GM12878 (cell line): ENCODE measurements at regions not wholly inside any gene's neighbourhood (a gene's known extent, or its start where the extent isn't known, plus 50 kb on each side); places are given as distances from the start of the nearest gene placed in this dataset.

Source experiments
- ATAC-seq: fragments of 200-7000 bp; cut with Tn5 transposase; 3 replicates; pipeline ENCODE4 v1.9.1; 2020; ENCODE audit warnings: mild to moderate bottlenecking, moderate library complexity
- BruUV-seq: library from RNA; stranded (reverse); fragments of 400-500 nt; replicated peaks from 2 replicates; lab custom pipeline; 2021; lab: Mats Ljungman, UMichigan
- CTCF ChIA-PET: fragments of 300-600 bp; sonication (Branson Sonifier 250); formaldehyde crosslinking; extraction: SDS; loops from one replicate; lab custom pipeline; 2021; ENCODE audit warnings: inconsistent platforms; lab: Yijun Ruan, JAX
- POLR2A ChIA-PET: fragments of 350-600 bp; formaldehyde crosslinking; extraction: SDS; loops from one replicate; lab custom pipeline; 2021; ENCODE audit warnings: inconsistent platforms; lab: Charles Lee
- RAD21 ChIA-PET: fragments of 300-600 bp; sonication (Branson Sonifier 250); formaldehyde crosslinking; loops from one replicate; lab custom pipeline; 2023; ENCODE audit warnings: antibody characterized with exemption; ENCODE audit not compliant: unreplicated experiment; lab: Charles Lee
- SMC1A ChIA-PET: fragments of 300-600 bp; sonication (Branson Sonifier 250); formaldehyde crosslinking; loops from one replicate; lab custom pipeline; 2023; ENCODE audit not compliant: unreplicated experiment, uncharacterized antibody; lab: Charles Lee
- DNase-seq: peaks from one replicate; pipeline ENCODE4 v3.0.0-alpha.2; 2011; ENCODE audit warnings: low read depth, low spot score
- FAIRE-seq: peaks from 3 replicates; lab custom pipeline; 2011; peaks lifted over from hg19 to GRCh38; lab: Jason Lieb, UNC
- H2AFZ ChIP-seq: 2 replicates; pipeline ENCODE4 v1.6.0; 2011; ENCODE audit warnings: low read depth, low read length, control low read depth; ENCODE audit not compliant: control insufficient read depth
- H3K27ac ChIP-seq: 2 replicates; pipeline ENCODE4 v1.5.1; 2011; ENCODE audit warnings: control low read depth; ENCODE audit not compliant: control insufficient read depth, insufficient read depth
- H3K27me3 ChIP-seq, 2 experiments: replicated peaks in 1 of 2; 2 replicates each; pipeline versions ENCODE4 v1.6.0 to v1.6.1; 2011; ENCODE audit warnings: low read length in 1 of 2; ENCODE audit not compliant: control insufficient read depth in 2 of 2, insufficient read depth in 2 of 2
- H3K36me3 ChIP-seq, 2 experiments: 2 replicates each; pipeline ENCODE4 v1.5.1; 2011; ENCODE audit warnings: low read length in 1 of 2; ENCODE audit not compliant: control insufficient read depth in 2 of 2, insufficient read depth in 2 of 2
- H3K4me1 ChIP-seq: 2 replicates; pipeline ENCODE4 v1.6.1; 2011; ENCODE audit warnings: mild to moderate bottlenecking, low read length, moderate library complexity, mixed read lengths; ENCODE audit not compliant: control insufficient read depth, insufficient read depth
- H3K4me2 ChIP-seq: 2 replicates; pipeline ENCODE4 v1.6.0; 2011; ENCODE audit warnings: control low read depth; ENCODE audit not compliant: control insufficient read depth, insufficient read depth
- H3K4me3 ChIP-seq: fragments of 200-600 bp; sonication (generic); 2 replicates; pipeline ENCODE4 v1.5.1; 2016
- H3K79me2 ChIP-seq: 2 replicates; pipeline ENCODE4 v1.6.0; 2011; ENCODE audit warnings: low read length; ENCODE audit not compliant: control insufficient read depth, insufficient read depth
- H3K9ac ChIP-seq: 2 replicates; pipeline ENCODE4 v1.8.0; 2011; ENCODE audit warnings: low read length, control low read depth, mixed read lengths; ENCODE audit not compliant: control insufficient read depth, insufficient read depth
- H3K9me3 ChIP-seq: replicated peaks from 3 replicates; pipeline ENCODE4 v1.5.1; 2011; ENCODE audit warnings: mild to moderate bottlenecking, low read length; ENCODE audit not compliant: control insufficient read depth, insufficient read depth
- H4K20me1 ChIP-seq: 2 replicates; pipeline ENCODE4 v1.6.0; 2011; ENCODE audit not compliant: control insufficient read depth, insufficient read depth
- BHLHE40 ChIP-seq, 2 experiments: fragments of 450-650 bp in 1 of 2; IDR thresholded peaks; 2 replicates each; pipeline ENCODE4 v1.6.1; 2011 to 2017; ENCODE audit warnings: low read depth in 2 of 2, borderline replicate concordance in 1 of 2, improper control_type of control experiment in 1 of 2, low read length in 1 of 2, mild to moderate bottlenecking in 1 of 2
- CHD2 ChIP-seq: IDR thresholded peaks from 2 replicates; pipeline ENCODE4 v1.6.1; 2011; ENCODE audit warnings: low read depth, low read length, improper control_type of control experiment, borderline replicate concordance
- DPF2 ChIP-seq: fragments of 450-650 bp; IDR thresholded peaks from 2 replicates; pipeline ENCODE4 v1.6.1; 2017; ENCODE audit warnings: mild to moderate bottlenecking
- EP300 ChIP-seq, 2 experiments: fragments of 150-350 bp in 1 of 2; IDR thresholded peaks; 2 replicates each; pipeline ENCODE4 v1.6.1; 2011 to 2012; ENCODE audit warnings: low read depth in 2 of 2, low read length in 2 of 2, borderline replicate concordance in 1 of 2, improper control_type of control experiment in 1 of 2, inconsistent platforms in 1 of 2; ENCODE audit not compliant: control insufficient read depth in 1 of 2
- GABPA ChIP-seq: IDR thresholded peaks from 2 replicates; pipeline ENCODE4 v1.6.1; 2014; ENCODE audit warnings: antibody characterized with exemption, low read depth, mild to moderate bottlenecking, inconsistent platforms
- HDGF ChIP-seq: fragments of 450-650 bp; IDR thresholded peaks from 2 replicates; pipeline ENCODE4 v1.6.1; 2016; ENCODE audit warnings: antibody characterized with exemption
- IKZF2 ChIP-seq, 2 experiments: fragments of 450-650 bp; IDR thresholded peaks; 2 replicates each; pipeline ENCODE4 v1.6.1; 2017; ENCODE audit warnings: mild to moderate bottlenecking in 2 of 2, moderate library complexity in 2 of 2
- MXI1 ChIP-seq: fragments of 150-350 bp; IDR thresholded peaks from 2 replicates; pipeline ENCODE4 v1.6.1; 2011; ENCODE audit warnings: low read depth, mild to moderate bottlenecking, inconsistent platforms, low read length, improper control_type of control experiment
- MYB ChIP-seq: fragments of 150-350 bp; IDR thresholded peaks from 2 replicates; pipeline ENCODE4 v1.6.1; 2014; ENCODE audit warnings: mild to moderate bottlenecking, low read depth, low read length, borderline replicate concordance
- MYC ChIP-seq: IDR thresholded peaks from 2 replicates; pipeline ENCODE4 v1.6.1; 2011; ENCODE audit warnings: mild to moderate bottlenecking, low read length, moderate library complexity, inconsistent platforms; ENCODE audit not compliant: insufficient read depth, insufficient replicate concordance, insufficient read length, severe bottlenecking
- NBN ChIP-seq: fragments of 450-650 bp; IDR thresholded peaks from 2 replicates; pipeline ENCODE4 v1.6.1; 2016
- NR2C2 ChIP-seq: IDR thresholded peaks from 2 replicates; pipeline ENCODE4 v1.6.1; 2011; ENCODE audit warnings: borderline replicate concordance, low read depth; ENCODE audit not compliant: control insufficient read depth, insufficient read length
- POLR2A ChIP-seq: IDR thresholded peaks from 2 replicates; pipeline ENCODE4 v1.6.1; 2011; ENCODE audit warnings: low read depth, mild to moderate bottlenecking, low read length
- RAD51 ChIP-seq: fragments of 450-650 bp; IDR thresholded peaks from 2 replicates; pipeline ENCODE4 v1.6.1; 2016; ENCODE audit warnings: moderate library complexity, mild to moderate bottlenecking, inconsistent platforms
- TAF1 ChIP-seq: IDR thresholded peaks from 2 replicates; pipeline ENCODE4 v1.6.1; 2011; ENCODE audit warnings: mild to moderate bottlenecking, low read depth, low read length, borderline replicate concordance
- ZNF24 ChIP-seq: fragments of 450-650 bp; IDR thresholded peaks from 2 replicates; pipeline ENCODE4 v1.6.1; 2017; ENCODE audit warnings: antibody characterized with exemption, mild to moderate bottlenecking
- ZNF274 ChIP-seq: IDR thresholded peaks from one replicate; pipeline ENCODE4 v1.8.0; 2011; ENCODE audit not compliant: insufficient read length, insufficient read depth
- ZSCAN29 ChIP-seq: fragments of 450-650 bp; IDR thresholded peaks from 2 replicates; pipeline ENCODE4 v1.6.1; 2017; ENCODE audit warnings: mild to moderate bottlenecking, moderate library complexity
- ZZZ3 ChIP-seq: IDR thresholded peaks from 2 replicates; pipeline ENCODE4 v1.6.1; 2011; ENCODE audit warnings: low read depth; ENCODE audit not compliant: control insufficient read depth, insufficient read length
- WGBS: methylation state at CpG from one replicate; pipeline ENCODE4 v1.1.6; 2016; ENCODE audit warnings: low lambda C conversion rate; ENCODE audit not compliant: insufficient replicate concordance, insufficient coverage; ENCODE audit errors: missing lambda C conversion rate; 5-methylcytosine and 5-hydroxymethylcytosine counted together
- in situ Hi-C: fragments of 300-500 bp; cut with MboI; formaldehyde crosslinking; loops from 9 replicates; pipeline ENCODE4 v1.14.3; 2018; ENCODE audit warnings: mixed read lengths
- intact Hi-C: fragments of 100-400 bp; cut with micrococcal nuclease; formaldehyde crosslinking; loops from one replicate; pipeline ENCODE4 v1.14.2; 2022; ENCODE audit not compliant: unreplicated experiment
- TF ChIP-seq, protein P1 (sequence below): fragments of 450-650 bp; IDR thresholded peaks from 2 replicates; pipeline ENCODE4 v1.6.1; 2017; ENCODE audit warnings: low read depth, mild to moderate bottlenecking, moderate library complexity

DNA sequence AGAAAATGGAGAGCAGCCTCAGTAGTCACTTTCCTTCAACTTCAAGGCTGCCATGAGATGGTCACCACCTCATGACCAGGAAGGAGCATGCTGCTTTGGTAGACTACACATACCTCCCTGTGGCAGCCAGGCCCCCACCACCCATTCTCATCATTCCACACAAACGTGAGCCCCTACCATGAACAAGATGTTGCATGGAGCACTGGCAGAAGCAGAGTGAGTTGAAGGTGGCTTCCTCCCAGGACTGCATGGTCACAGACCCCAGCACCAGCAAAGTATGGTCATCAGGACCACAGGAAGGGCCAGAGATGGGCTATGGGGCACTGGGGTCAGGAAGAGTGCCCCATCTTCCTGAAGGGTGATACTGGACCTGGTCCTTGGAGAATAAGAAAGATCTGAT, 65.5 kb upstream of the FOXE1 start:
- in situ Hi-C loops (no loop called here), intact Hi-C loops (no loop called here)
- no peak for TF ChIP-seq ZSCAN29
- TF ChIP-seq MYB = no peak
- no peak for TF ChIP-seq ZZZ3
- TF ChIP-seq HDGF = no peak
- TF ChIP-seq POLR2A = no peak
- no peak for TF ChIP-seq EP300 (IDR thresholded peaks at IDR 0.05; ENCODE audit: borderline replicate concordance in 1 of 2, control insufficient read depth in 1 of 2, low read depth in 2 of 2, low read length in 2 of 2)
- no peak for TF ChIP-seq ZNF274
- TF ChIP-seq DPF2 = no peak
- no peak for TF ChIP-seq ZNF24
- no peak for TF ChIP-seq NBN
- TF ChIP-seq MXI1 = no peak
- TF ChIP-seq TAF1 = no peak
- no peak for TF ChIP-seq CHD2
- TF ChIP-seq NR2C2 = no peak
- TF ChIP-seq BHLHE40 (IDR thresholded peaks at IDR 0.05; ENCODE audit: borderline replicate concordance in 1 of 2, low read depth in 2 of 2, low read length in 1 of 2) = no peak
- TF ChIP-seq MYC = no peak
- TF ChIP-seq IKZF2 (IDR thresholded peaks at IDR 0.05) = no peak
- no peak for TF ChIP-seq RAD51
- TF ChIP-seq, protein P1, sequence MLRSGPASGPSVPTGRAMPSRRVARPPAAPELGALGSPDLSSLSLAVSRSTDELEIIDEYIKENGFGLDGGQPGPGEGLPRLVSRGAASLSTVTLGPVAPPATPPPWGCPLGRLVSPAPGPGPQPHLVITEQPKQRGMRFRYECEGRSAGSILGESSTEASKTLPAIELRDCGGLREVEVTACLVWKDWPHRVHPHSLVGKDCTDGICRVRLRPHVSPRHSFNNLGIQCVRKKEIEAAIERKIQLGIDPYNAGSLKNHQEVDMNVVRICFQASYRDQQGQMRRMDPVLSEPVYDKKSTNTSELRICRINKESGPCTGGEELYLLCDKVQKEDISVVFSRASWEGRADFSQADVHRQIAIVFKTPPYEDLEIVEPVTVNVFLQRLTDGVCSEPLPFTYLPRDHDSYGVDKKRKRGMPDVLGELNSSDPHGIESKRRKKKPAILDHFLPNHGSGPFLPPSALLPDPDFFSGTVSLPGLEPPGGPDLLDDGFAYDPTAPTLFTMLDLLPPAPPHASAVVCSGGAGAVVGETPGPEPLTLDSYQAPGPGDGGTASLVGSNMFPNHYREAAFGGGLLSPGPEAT = no peak
- TF ChIP-seq GABPA = no peak
- 0% methylated on average over 1 of the region's 1 CpG for WGBS
- Histone ChIP-seq H3K36me3 (no peaks in the 10 kb centered on the region), H3K4me2 (no peak overlapping the region), H3K79me2 (no peaks in the 10 kb centered on the region), H3K27ac (no peak overlapping the region), H3K4me3 (no peak overlapping the region), H3K27me3 (no peaks in the 10 kb centered on the region; a peak in 1 of 4 replicates), H2AFZ (no peak overlapping the region), H3K4me1 (no peaks in the 10 kb centered on the region), H4K20me1 (no peaks in the 10 kb centered on the region), H3K9me3 (no peaks in the 10 kb centered on the region), H3K9ac (no peak overlapping the region)
- ATAC-seq (no peak), FAIRE-seq (no peak), DNase-seq (no peak)
- ChIA-PET RAD21 (no interaction called here), POLR2A (no interaction called here), SMC1A (no interaction called here), CTCF (no interaction called here)
- no TSS peak for BruUV-seq
